DMS 273 (cell line): ENCODE measurements at regions not wholly inside any gene's neighbourhood (a gene's known extent, or its start where the extent isn't known, plus 50 kb on each side); places are given as distances from the start of the nearest gene placed in this dataset.
A peak's percentile ranks its signal among the peaks of the same experiment; 100 is the strongest.

ENCODE experiments used
- DNase-seq: peaks from one replicate; lab custom pipeline; 2025; ENCODE audit not compliant: unreplicated experiment; lab: John Stamatoyannopoulos, UW

DNA sequence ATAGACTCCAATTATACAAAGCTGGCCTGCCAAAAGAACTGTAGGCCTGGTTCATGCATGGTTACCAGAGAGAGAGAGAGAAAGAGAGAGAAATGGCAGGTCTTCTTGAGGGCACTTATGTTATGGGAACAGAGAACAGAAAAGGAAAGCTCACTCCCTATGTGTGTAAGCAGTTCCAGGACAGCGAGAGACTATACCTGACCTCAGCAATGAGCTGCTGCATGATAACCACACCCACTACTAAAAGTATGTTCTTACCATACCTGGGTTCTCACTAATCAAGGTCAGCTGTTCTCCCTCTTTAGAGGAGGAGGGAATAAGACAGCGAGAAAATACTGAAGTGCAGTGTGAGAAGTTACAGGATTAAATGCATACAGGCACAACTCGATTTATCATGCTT, 583.3 kb downstream of the GBA3 start:
- no peak for DNase-seq

DNA sequence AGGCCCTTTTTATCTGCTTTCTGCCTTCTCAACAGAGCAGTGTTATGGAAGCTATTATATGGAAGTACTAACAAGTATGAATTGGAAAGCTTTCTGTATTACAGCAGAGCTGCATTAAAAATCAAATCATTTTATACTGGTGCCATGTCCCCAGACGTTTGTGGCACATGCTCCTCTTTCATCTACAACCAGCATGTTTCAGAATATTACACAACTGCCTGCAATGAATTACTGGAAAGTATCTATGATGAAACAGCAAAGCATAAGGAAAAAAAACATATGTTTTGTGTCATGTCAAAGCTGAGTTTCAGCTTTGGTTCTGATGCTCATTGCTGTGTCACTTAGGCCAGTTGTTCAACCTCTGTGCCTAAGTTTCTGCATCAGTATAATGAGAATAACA, 576.8 kb downstream of the GBA3 start:
- DNase-seq, result no peak

DNA sequence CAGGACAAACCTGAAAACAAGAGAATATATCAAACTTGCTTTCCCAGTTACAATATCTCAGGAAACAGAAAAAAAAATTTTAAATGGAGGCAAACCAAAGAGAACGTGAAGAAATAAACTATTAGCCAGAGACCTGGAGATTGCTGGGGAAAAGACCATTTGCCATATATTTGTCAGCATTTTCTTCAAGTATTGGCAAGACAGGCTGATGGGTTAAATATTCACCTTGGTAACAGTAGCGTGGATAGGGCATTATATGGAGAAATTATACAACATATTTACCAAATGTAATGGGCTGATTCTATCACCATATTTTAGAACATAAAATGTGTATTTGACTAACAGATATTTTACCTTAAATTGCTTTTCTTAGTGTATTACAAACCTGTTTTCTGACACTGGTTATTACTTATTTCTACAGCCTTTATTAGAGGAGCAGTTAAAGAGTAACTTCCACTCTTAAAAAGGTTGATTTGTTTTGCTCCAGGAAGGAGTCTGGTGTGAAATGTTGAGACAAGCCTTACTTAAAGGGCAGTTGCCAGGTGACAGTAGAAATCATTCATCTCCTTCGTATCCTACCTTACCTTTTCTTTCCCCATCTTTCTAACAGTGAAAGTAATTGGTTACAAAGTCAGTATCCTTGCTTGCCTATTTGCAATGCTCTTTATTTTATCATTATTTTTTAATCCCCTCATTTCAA, 575.5 kb downstream of the GBA3 start:
- DNase-seq, result no peak

DNA sequence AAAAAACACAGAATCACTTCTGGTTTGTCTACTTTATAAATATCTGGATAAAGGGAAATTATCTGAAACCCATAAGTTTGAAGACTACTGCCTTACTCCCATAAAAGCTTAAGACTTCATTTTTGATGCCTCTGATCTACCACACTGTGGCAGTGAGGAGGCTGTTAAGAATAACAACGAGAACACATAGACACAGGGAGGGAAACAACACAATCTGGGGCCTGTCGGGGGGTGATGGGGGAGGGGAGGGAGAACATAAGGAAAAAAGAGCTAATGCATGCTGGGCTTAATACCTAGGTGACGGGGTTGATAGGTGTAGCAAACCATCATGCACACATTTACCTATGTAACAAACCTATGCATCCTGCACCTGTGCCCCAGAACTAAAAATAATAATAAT, 573.7 kb downstream of the GBA3 start:
- DNase-seq, result no peak

DNA sequence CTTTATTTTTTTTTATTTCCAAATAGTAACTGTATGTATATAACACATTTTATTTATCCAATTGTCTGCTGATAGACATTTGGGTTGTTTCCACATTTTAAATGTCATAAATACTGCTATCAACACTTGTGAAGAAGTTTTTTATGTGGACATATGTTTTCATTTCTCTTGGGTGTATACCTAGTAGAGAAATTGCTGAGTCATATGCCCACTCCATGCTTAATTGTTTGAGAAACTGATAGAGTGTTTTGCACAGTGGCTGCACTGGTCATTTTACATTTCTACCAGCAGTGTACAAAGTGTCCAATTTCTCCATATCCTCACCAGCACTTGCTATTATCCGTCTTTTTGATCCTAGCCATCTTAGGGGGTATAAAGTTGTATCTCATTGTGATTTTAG, 567.8 kb downstream of the GBA3 start:
- no peak for DNase-seq

DNA sequence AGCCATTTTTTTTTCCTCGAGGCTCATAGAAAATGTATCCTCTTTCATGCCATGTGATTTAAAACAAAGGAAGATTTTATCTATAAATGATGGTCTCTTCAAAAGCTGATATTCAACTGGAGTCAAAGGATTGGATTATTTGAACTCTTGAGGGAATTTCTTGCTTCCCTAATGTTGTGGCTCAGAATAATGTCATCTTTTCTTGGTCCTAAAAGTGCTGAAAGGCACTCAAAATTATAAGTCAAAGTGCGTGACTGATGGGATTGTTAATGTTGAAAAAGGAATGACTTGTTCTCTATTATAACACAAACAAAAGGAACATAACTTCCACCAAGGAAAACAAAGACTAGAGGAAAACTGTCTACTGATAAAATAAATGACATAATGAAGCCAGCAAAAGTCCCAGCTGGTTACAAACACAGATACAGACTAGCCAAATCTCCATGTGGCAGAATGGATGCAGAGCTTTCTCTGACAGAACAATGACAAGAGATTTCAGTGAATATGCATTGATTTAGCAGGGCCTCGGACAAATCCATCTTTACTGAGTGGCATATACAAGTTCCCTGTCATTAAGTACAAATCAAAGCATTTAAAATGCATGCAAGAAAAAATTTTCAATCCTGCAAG, 552.6 kb downstream of the GBA3 start:
- no peak for DNase-seq

DNA sequence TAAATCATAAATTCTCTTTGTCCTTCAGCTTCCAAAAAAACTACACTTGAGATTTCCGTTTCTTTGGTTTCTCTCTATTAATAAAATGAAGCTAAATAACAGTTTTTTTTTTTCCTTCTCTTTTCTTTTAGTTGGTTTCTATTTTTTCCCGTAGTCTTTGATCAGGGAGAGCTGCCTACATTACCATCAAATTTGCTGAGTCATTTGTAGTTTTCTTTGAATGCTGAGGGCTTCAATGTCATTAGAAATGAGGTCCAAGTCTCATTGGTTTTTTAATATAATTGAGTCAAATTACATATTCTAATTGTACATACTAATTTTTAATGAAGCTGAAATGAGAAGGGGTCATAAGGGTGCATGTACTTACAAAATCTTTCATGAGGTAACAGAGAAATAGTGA, 550.2 kb downstream of the GBA3 start:
- DNase-seq, result no peak

DNA sequence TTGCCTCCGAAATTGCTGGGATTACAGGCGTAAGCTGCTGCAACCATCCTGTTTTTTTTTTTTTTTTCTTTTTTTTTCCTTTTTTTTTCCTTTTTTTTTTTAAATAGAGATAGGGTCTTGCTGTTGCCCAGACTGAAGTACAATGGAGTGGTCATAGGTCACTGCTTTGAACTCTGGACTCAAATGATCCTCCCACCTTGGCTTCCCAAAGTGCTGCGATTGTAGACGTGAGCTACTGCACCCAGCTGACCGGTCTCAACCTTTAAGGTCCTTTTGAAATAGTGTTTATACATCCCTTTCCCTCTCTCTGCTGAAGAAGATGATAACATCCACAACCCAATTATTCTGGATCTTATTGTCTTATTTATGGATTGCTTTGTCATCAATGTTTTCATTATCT, 548.7 kb downstream of the GBA3 start:
- no peak for DNase-seq

DNA sequence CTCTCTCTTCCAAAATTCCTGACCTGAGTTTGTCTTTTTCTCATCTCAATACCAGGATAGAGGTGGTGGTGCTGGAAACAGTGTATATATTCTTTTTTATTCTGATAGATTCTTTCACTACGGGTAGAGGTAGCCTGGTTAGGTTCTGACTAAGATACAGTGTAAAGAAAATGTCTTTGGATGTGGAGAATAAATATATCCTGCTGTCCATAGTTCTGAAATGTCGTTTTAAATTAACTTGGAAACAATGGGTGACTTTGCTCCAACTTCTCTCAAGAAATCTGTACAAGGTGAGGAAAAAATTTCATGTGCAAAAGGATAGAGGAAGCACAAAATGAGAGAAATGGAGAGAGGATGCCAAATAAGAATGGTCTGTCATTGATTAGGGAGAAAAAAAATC, 546.1 kb downstream of the GBA3 start:
- no peak for DNase-seq

DNA sequence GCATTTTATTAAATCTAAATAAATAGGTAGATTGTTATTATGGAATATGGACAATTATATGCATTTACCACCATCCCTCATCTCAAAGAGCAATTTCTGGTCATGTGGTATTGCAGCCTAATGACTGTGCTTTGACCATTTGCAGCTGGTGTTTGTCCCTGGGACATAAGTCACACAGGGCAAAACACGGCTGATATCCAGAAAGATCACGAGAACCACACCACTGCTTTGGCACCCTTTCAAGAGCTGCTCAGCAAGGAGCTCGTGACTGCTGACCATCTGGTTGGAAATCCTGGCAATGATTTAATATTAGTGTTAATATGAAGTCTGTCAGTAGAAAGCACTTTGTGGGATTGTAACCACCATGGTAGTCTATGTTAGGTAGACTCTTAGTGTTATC, 545.0 kb downstream of the GBA3 start:
- peak; percentile 90 for DNase-seq

DNA sequence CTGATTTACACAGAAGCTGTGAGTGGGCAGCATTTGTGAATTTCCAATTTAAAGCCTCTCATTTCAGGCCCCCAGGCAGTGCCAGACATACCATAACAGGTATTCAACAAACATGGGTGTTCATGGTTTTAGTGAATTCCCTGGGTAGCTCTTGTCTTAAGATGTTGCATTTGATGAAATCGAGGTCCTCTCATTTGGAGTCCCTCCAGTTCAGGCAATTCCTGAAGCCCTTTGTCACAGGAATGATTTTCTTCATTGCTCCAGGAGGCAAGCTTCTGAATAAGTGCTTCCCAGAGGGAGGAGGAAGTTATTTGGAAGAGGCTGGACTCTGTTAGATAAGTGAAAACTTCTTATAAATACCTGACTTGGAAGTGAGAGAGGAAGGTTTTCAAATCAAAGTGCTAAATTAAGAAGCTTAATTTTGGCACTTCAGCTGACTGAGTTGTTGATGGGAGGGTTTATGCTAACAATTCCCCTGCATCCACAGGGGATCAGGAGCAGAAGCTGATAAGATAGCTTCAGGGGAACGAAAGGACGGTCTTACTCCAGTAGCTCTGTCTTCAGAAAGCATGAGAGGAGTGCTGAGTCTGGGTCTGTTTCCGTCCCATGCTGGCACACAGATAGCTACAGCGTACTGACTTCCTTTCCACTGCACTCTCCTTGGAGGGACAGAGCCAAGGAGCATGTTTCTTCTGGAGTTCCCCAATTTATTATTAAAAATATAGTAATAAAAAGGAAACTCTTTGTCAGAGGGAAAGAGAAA, 543.1 kb downstream of the GBA3 start:
- DNase-seq, result peak; percentile 3

DNA sequence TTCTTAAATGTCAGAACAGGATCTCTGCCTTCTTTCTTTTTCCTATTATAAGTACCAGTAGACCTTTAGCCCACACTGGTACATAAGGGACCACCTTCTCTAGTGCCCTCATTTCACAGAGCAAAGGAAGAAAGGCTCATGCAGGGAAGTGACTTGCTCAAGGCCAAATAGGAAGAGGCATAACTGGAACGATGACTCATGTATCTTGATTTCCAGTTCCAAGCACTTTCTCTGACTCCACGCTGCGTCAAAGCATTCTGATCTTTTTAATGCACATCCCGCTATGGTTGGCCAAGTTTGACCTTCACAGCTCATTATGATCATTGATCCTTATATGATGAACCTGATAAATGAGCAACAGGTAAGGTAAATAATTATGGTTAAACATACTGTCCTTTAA, 542.0 kb downstream of the GBA3 start:
- DNase-seq, result no peak

DNA sequence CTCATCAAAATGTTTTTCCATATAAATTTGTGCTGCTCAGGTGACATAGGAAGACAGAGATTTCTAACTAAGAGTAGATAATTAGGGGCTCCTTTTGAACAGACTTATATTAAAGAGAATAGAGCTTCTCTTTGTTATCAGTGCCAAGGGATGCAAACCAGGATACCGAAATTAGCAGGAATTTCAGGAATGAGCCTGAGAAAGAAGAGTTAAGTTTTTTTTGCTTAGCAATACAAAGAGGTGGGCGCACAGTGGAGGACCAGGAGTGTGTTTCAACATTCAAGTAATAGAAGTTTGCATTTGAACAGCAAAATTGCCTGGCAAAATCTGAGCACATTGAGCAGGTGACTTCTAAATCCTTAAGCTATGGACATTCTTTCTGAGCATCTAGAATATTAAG, 541.3 kb downstream of the GBA3 start:
- no peak for DNase-seq

DNA sequence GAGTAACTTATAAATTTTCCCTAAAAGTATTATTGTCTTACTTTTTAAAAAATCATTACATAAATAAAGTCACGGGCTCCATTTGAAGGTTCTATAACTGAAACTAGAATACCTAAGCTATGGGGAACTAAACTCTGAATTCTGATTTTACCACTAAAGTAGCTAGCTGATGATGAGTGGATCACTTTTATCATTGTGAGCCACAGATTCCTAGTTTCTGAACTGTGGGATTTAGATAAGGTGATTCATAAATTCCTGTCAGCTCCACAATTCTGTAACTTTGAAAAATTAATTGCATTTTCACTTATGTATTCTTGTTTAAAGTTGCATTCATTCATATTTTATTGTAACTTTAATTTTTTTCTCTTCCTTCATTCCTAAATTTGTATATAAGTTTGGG, 540.9 kb downstream of the GBA3 start:
- DNase-seq, result no peak

DNA sequence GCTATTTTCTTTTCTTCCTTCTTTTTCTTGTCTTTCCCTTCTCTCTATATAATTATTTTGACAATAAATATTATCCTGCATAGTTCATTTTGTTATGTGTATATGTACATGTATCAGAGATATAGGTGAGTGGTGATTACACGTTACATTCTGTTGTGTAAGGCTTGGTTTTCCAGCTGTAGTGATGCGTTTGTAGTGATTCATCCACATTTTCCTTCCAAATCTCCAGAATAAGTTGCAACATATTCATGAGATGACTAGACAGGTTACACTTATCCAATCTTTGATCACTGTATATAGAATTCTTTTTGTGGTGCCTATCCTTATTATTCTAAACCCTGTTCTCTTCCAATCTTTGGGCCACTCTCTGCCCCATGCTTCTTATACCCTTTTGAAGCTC, 540.2 kb downstream of the GBA3 start:
- no peak for DNase-seq

DNA sequence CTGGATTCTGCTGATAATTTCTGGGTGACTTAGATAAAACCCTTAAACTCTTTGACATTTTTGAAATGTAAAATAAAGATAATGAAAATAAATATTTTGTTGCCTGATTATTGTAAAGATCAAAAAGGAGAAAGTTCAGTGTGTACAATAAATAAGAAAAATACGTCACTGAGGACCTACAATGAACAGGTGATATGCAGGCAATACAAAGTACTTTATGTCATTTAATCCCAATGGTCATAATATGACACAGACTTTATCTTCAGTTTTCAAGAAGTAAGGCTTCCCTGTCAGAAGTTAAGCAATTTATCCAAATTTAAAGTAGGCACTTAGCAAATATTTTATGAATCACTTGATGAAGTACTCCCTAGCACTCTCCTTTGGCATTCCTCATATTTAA, 532.8 kb downstream of the GBA3 start:
- DNase-seq, result no peak

DNA sequence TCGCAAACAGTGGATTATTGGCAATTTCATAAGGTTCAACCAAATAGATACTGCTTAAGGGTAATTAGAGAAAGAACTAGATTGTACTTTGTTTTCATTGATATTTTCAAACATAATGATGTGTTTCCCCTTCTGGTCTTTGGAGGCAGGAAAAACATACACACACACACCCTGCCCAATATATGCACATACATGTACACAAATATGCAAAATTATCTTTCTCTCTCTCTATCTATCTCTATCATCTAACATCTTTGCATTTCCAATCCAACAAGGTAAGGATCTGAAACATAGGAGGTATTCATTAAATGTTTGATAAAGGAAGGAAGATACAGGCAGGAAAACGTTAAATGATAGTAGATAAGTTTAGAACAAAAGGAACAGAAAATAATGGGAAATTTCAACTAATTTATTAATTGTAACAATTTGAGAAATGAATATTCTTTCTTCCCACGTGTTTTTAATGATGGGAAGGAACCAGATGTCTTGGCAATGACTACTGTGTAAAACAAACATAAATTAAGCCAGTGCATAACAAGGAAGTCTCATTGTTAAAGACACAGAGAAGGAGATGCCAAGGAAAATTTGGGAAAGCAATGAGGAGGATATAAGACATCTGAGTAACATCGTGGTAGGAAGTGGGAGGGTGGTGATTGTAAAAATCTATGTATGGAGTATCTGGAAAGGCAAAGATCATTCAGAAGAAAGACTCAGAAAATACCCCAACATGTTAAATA, 532.1 kb downstream of the GBA3 start:
- DNase-seq, result no peak

DNA sequence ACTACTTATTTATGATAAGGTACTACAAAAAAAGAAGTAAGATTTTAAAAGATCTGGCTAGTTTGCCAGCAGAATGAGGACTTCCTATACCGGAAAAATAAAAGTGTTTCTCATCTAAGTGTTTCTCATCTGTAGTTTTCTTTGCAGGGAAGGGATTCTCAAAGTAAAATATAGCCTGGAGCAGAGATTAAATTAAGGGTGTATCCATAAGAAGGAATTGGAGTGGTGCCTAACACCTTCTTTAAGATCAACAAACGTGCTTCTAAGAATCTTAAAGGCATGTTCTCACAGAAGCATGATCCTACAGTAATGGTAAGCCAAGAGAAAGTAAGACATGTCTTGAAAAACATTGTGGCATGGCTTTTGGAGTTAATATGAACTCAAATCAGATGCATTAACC, 528.2 kb downstream of the GBA3 start:
- DNase-seq, result no peak

DNA sequence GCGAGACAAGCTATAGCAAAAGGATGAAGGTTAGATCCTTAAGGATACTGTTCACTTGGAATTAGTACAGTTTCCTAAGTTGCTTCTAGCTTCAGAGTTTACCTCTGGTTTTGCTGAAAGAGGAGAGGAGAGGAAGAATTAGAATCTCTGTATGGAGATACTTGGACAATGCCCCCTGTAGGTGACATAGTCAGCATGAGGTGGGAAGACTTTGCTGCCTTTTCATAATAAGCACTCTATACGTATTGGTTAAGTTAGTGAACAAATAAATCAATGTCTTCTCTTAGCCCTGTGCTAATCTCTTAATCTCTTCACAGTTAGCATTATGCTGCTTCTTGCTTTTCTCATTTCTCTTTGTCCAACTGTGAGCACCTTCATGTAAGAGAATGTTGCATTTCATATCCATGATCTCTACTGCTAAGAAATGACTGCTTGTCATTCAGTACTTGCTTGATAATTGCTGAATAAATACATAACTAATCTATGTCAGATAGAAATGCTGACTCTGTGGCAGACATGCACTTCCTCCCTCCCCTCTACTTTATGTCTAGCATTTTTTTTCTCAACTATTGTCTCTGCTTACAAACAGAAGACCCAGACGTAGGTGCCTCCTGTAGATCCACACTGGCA, 527.2 kb downstream of the GBA3 start:
- no peak for DNase-seq

DNA sequence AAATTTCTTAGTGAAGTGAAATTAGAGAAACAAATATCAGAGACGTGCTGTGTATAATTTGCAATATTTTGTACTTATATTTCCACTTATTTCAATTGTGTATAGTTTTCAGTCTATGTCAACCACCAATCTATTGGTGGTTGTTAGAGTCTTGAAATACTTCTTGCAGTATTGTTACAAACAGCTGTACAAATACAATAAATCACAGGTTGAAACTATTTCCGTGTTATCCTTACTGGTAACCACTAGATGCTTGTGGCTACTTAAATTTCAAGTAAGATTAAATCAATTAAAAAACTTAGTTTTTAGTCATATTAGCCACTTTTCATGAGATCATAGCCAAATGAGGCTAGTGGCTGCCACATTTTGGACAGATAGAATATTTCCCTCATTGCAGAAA, 520.5 kb downstream of the GBA3 start:
- no peak for DNase-seq

DNA sequence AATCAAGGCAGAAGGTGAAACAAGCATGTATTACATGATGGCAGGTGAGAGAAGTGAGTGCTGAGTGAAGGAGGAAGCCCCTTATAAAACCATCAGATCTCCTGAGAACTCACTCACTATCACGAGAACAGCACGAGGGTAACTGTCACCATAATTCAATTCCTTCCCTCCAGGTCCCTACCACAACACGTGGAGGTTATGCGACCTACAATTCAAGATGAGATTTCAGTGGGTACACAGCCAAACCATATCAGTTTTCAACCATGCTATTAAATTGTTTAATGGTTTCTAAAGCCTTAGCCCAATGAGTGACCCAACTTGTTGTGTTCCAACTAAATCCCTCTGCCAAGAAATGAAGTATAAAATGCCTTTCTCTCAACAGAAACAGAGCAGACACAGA, 519.8 kb downstream of the GBA3 start:
- no peak for DNase-seq
